ENCODE measurements at regions not wholly inside any gene's neighbourhood (a gene's known extent, or its start where the extent isn't known, plus 50 kb on each side); places are given as distances from the start of the nearest gene placed in this dataset.
"Not testable (repeated sequence)": the region's sequence is repeated elsewhere in the genome, so short reads cannot be mapped to it uniquely, and the experiment has no call there.

GRCh38 chr4:28101583-28101982 is 1240.9 kb downstream of the STIM2 start:
- Histone ChIP-seq H3K4me1 (no peaks in the 10 kb centered on the region), H3K27ac (no peak overlapping the region), H3K4me3 (no peak overlapping the region), H3K36me3 (no peaks in the 10 kb centered on the region), H3K9me3 (replicated peaks) (no peaks in the 10 kb centered on the region), H3K27me3 (no peaks in the 10 kb centered on the region)
- no peak for DNase-seq

GRCh38 chr4:28105271-28105859 is 1244.7 kb downstream of the STIM2 start:
- H3K36me3 ChIP-seq = no peaks in the 10 kb centered on the region
- no peaks in the 10 kb centered on the region for H3K27me3 ChIP-seq
- H3K27ac ChIP-seq = no peak overlapping the region
- DNase-seq = no peak
- no peaks in the 10 kb centered on the region for H3K9me3 ChIP-seq (replicated peaks)
- H3K4me3 ChIP-seq = no peak overlapping the region
- H3K4me1 ChIP-seq = no peaks in the 10 kb centered on the region

- no peak for DNase-seq
- H3K27me3 ChIP-seq = no peaks in the 10 kb centered on the region
- H3K36me3 ChIP-seq = no peaks in the 10 kb centered on the region
- no peaks in the 10 kb centered on the region for H3K9me3 ChIP-seq (replicated peaks)
- no peak overlapping the region for H3K27ac ChIP-seq
- H3K4me1 ChIP-seq = no peaks in the 10 kb centered on the region
- H3K4me3 ChIP-seq = no peak overlapping the region
Measured at GRCh38 chr4:28106155-28106554, 1245.5 kb downstream of the STIM2 start.

- Histone ChIP-seq H3K4me3 (no peak overlapping the region), H3K36me3 (no peaks in the 10 kb centered on the region), H3K27ac (no peak overlapping the region), H3K4me1 (no peaks in the 10 kb centered on the region), H3K27me3 (no peaks in the 10 kb centered on the region), H3K9me3 (replicated peaks) (no peaks in the 10 kb centered on the region)
- DNase-seq = no peak
Measured at GRCh38 chr4:28109801-28110200, 1249.2 kb downstream of the STIM2 start.

GRCh38 chr4:28112691-28113335 is 1252.2 kb downstream of the STIM2 start:
- not testable (repeated sequence) for H3K9me3 ChIP-seq (replicated peaks); H3K27me3 ChIP-seq; H3K4me3 ChIP-seq; H3K4me1 ChIP-seq; DNase-seq; H3K27ac ChIP-seq; H3K36me3 ChIP-seq

- not testable (repeated sequence) for DNase-seq; H3K4me3 ChIP-seq; H3K4me1 ChIP-seq; H3K36me3 ChIP-seq; H3K27ac ChIP-seq; H3K9me3 ChIP-seq (replicated peaks); H3K27me3 ChIP-seq
Measured at GRCh38 chr4:28113586-28113985, 1252.9 kb downstream of the STIM2 start.

GRCh38 chr4:28116526-28117083 is 1256.0 kb downstream of the STIM2 start:
- not testable (repeated sequence) for H3K27ac ChIP-seq; H3K27me3 ChIP-seq; H3K9me3 ChIP-seq (replicated peaks); DNase-seq; H3K36me3 ChIP-seq; H3K4me3 ChIP-seq; H3K4me1 ChIP-seq

GRCh38 chr4:28117084-28117682 is 1256.5 kb downstream of the STIM2 start:
- H3K9me3 ChIP-seq (replicated peaks) = no peaks in the 10 kb centered on the region
- H3K4me3 ChIP-seq = no peak overlapping the region
- H3K36me3 ChIP-seq = no peaks in the 10 kb centered on the region
- no peak overlapping the region for H3K27ac ChIP-seq
- no peaks in the 10 kb centered on the region for H3K27me3 ChIP-seq
- no peak for DNase-seq
- H3K4me1 ChIP-seq = no peaks in the 10 kb centered on the region

- DNase-seq = no peak
- Histone ChIP-seq H3K4me1 (peaks cover 14% of the 10 kb centered on the region), H3K27me3 (no peaks in the 10 kb centered on the region), H3K4me3 (no peak overlapping the region), H3K9me3 (replicated peaks) (no peaks in the 10 kb centered on the region), H3K27ac (no peak overlapping the region), H3K36me3 (no peaks in the 10 kb centered on the region)
Measured at GRCh38 chr4:28146191-28146590, 1285.5 kb downstream of the STIM2 start.

GRCh38 chr4:28148221-28148620 is 1287.6 kb downstream of the STIM2 start:
- H3K36me3 ChIP-seq = no peaks in the 10 kb centered on the region
- H3K4me1 ChIP-seq = peaks cover 14% of the 10 kb centered on the region
- H3K4me3 ChIP-seq = no peak overlapping the region
- no peak for DNase-seq
- H3K9me3 ChIP-seq (replicated peaks) = no peaks in the 10 kb centered on the region
- H3K27ac ChIP-seq = no peak overlapping the region
- H3K27me3 ChIP-seq = no peaks in the 10 kb centered on the region

- H3K4me1 ChIP-seq = peaks cover 8% of the 10 kb centered on the region
- no peaks in the 10 kb centered on the region for H3K36me3 ChIP-seq
- no peaks in the 10 kb centered on the region for H3K9me3 ChIP-seq (replicated peaks)
- H3K27ac ChIP-seq = no peak overlapping the region
- H3K27me3 ChIP-seq = no peaks in the 10 kb centered on the region
- no peak overlapping the region for H3K4me3 ChIP-seq
- no peak for DNase-seq
Measured at GRCh38 chr4:28149762-28150161, 1289.1 kb downstream of the STIM2 start.

GRCh38 chr4:28151314-28151713 is 1290.7 kb downstream of the STIM2 start:
- DNase-seq = no peak
- Histone ChIP-seq H3K27me3 (no peaks in the 10 kb centered on the region), H3K36me3 (no peaks in the 10 kb centered on the region), H3K4me1 (peaks cover under 1% of the 10 kb centered on the region; the same call in 1 of the 2 replicates), H3K27ac (no peak overlapping the region), H3K4me3 (no peak overlapping the region), H3K9me3 (replicated peaks) (no peaks in the 10 kb centered on the region)

- DNase-seq = no peak
- Histone ChIP-seq H3K4me1 (no peaks in the 10 kb centered on the region), H3K4me3 (no peak overlapping the region), H3K36me3 (no peaks in the 10 kb centered on the region), H3K27me3 (no peaks in the 10 kb centered on the region), H3K27ac (no peak overlapping the region), H3K9me3 (replicated peaks) (no peaks in the 10 kb centered on the region)
Measured at GRCh38 chr4:28167411-28167810, 1306.8 kb downstream of the STIM2 start.

- no peak overlapping the region for H3K4me3 ChIP-seq
- no peak for DNase-seq
- H3K9me3 ChIP-seq (replicated peaks) = no peaks in the 10 kb centered on the region
- H3K27me3 ChIP-seq = no peaks in the 10 kb centered on the region
- H3K4me1 ChIP-seq = peaks cover 5% of the 10 kb centered on the region; the same call in 1 of the 2 replicates
- no peaks in the 10 kb centered on the region for H3K36me3 ChIP-seq
- H3K27ac ChIP-seq = no peak overlapping the region
Measured at GRCh38 chr4:28176942-28177341, 1316.3 kb downstream of the STIM2 start.

GRCh38 chr4:28177641-28178040 is 1317.0 kb downstream of the STIM2 start:
- H3K4me1 ChIP-seq = peaks cover 5% of the 10 kb centered on the region; the same call in 1 of the 2 replicates

More at GRCh38 chr4:28177641-28178040, 1317.0 kb downstream of the STIM2 start:
- no peak for DNase-seq
- no peak overlapping the region for H3K27ac ChIP-seq
- no peaks in the 10 kb centered on the region for H3K27me3 ChIP-seq
- no peaks in the 10 kb centered on the region for H3K36me3 ChIP-seq
- no peaks in the 10 kb centered on the region for H3K9me3 ChIP-seq (replicated peaks)
- no peak overlapping the region for H3K4me3 ChIP-seq

Measured in SJCRH30 (cell line).